ENCODE measurements at regions not wholly inside any gene's neighbourhood (a gene's known extent, or its start where the extent isn't known, plus 50 kb on each side); places are given as distances from the start of the nearest gene placed in this dataset.
A peak's percentile ranks its signal among the peaks of the same experiment; 100 is the strongest.

- H3K27me3 Mint-ChIP-seq = no peaks in the 10 kb centered on the region
- H3K9me3 Mint-ChIP-seq = peaks cover 0 to 7% of the 10 kb centered on the region in 2 donors
- H3K27ac Mint-ChIP-seq = no peak overlapping the region
- no peak for DNase-seq
- no peaks in the 10 kb centered on the region for H3K4me1 Mint-ChIP-seq
- no peak for ATAC-seq
- H3K4me3 Mint-ChIP-seq = no peak overlapping the region
Observed at GRCh38 chrX:82029571-82030218, 827.8 kb downstream of the SH3BGRL start.

GRCh38 chrX:82031250-82031649 is 829.3 kb downstream of the SH3BGRL start:
- Mint-ChIP-seq H3K9me3 (peaks cover 0 to 7% of the 10 kb centered on the region in 2 donors), H3K4me3 (no peak overlapping the region), H3K4me1 (no peaks in the 10 kb centered on the region), H3K27ac (no peak overlapping the region), H3K27me3 (no peaks in the 10 kb centered on the region)
- DNase-seq = no peak
- ATAC-seq = no peak

DNA sequence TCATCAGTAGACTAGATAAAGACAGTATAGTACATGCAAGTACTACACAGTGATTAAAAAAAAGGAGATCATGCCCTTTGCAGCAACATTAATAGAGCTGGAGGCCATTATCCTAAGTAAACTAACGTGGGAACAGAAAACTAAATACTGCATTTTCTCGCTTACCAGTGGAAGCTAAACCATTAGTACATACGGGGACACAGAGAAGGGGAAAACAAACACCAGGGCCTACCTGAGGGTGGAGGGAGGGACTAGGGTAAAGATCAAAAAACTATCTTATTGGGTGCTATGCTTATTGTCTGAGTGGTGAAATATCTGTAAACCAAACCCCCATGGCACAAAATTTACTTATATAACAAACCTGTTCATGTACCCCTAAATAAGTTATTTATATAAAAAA is 836.9 kb downstream of the SH3BGRL start:
- Mint-ChIP-seq H3K9me3 (peaks cover 0 to 4% of the 10 kb centered on the region in 2 donors), H3K4me1 (no peaks in the 10 kb centered on the region), H3K27ac (no peak overlapping the region), H3K4me3 (no peak overlapping the region), H3K27me3 (no peaks in the 10 kb centered on the region)
- no peak for DNase-seq
- no peak for ATAC-seq

DNA sequence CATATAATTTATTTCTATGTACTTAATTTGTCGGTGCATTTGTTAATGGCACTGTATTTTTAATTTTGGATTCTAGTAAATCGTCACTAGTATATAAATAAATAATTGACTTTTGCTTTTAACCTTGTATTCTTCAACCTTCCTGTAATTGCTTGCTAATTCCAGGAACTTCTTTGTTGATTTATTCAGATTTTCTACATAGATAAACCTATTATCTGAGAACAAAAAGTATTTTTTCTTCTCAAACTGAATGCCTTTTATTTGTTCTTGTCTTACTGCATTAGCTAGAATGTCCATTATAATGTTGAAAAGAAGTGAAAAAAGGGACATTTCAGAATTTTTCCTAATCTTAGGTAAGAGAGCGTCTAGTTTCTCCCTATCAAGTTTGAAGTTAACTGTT is 839.1 kb downstream of the SH3BGRL start:
- no peaks in the 10 kb centered on the region for H3K27me3 Mint-ChIP-seq
- ATAC-seq = no peak
- peaks cover 0 to 4% of the 10 kb centered on the region in 2 donors for H3K9me3 Mint-ChIP-seq
- no peak overlapping the region for H3K4me3 Mint-ChIP-seq
- DNase-seq = no peak
- no peaks in the 10 kb centered on the region for H3K4me1 Mint-ChIP-seq
- no peak overlapping the region for H3K27ac Mint-ChIP-seq

DNA sequence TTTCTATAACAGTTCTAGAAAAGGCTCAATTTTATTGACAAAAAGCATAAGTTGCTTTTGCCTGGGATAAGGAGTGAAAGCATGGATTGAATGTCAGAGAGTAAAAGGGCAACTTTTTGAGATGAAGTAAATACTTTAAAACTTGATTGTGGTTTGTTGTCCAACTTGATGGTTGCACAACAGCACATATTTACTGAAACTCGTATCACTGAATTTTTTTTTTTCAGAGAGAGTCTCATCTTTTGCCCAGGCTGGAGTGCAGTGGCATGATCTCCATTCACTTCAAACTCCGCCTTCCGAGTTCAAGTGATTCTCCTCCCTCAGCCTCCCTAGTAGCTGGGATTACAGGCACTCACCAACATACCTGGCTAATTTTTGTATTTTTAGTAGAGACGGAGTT is 856.8 kb downstream of the SH3BGRL start:
- ATAC-seq (no peak), DNase-seq (no peak)
- Mint-ChIP-seq H3K27me3 (no peaks in the 10 kb centered on the region), H3K4me3 (no peak overlapping the region), H3K4me1 (no peaks in the 10 kb centered on the region), H3K27ac (no peak overlapping the region), H3K9me3 (no peaks in the 10 kb centered on the region)

GRCh38 chrX:82070948-82071347 is 869.0 kb downstream of the SH3BGRL start:
- no peaks in the 10 kb centered on the region for H3K27me3 Mint-ChIP-seq
- H3K27ac Mint-ChIP-seq = no peak overlapping the region
- H3K9me3 Mint-ChIP-seq = no peaks in the 10 kb centered on the region
- H3K4me3 Mint-ChIP-seq = no peak overlapping the region
- DNase-seq (no peak), ATAC-seq (no peak)
- no peaks in the 10 kb centered on the region for H3K4me1 Mint-ChIP-seq

DNA sequence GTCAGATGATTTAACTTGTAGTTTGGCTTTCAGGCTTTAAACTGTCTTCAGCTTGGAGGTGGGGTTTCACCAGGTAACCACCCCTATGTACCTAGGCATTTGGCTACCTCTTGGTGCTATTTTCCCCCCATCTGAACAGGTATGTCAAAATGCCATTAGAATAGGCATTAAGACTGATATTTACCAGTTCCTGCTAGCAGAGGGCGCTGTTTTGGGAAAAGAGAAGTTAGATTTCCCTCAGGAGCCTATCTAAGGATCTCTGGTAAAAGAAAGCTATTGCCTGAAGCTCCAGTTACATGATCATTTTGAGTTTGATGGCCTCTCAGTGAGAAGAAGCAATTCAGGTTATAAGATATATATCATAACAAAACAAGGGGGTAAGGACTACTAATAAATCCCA is 879.1 kb downstream of the SH3BGRL start:
- no peak overlapping the region for H3K27ac Mint-ChIP-seq

DNA sequence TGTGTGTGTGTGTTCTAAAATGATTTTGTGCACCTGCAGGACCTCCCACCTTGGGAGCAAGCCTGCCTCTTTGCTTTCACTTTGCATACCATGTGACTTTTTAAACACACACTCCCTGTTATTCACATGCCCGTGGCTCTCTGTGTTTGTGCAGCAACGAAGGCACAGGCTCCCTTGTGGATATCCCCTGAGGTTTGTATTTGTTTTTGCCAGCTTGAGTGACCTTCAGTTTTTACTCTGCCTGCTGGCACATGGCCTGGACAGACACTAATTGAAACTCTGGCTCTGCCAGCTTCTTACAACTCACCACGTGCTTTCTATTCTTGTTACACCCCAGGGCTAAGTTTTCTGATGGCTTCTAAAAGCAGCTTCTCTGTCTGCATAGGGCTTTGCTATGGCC is 885.8 kb downstream of the SH3BGRL start:
- ATAC-seq = no peak

More for the DNA sequence above, 879.1 kb downstream of the SH3BGRL start:
- DNase-seq (no peak), ATAC-seq (no peak)
- Mint-ChIP-seq H3K27me3 (no peaks in the 10 kb centered on the region), H3K4me1 (no peaks in the 10 kb centered on the region), H3K4me3 (no peak overlapping the region), H3K9me3 (no peaks in the 10 kb centered on the region)

DNA sequence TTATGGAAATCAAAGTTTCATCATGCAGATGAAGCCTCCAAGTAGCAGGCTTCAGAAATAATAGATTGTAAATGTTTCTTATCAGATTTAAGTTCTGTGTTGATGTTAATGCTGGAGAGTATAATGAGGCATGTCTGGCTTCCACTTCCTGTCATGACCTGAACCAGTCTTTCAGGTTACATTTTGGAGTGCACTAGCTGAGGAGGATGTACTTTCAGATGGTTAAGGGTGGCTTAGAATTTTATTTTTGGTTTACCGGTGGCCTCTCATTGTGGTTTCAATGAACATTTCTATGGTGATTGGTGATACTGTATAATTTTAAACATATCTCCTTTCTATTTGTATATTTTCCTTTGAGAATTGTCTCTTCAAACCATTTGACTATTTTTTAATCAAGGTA is 890.4 kb downstream of the SH3BGRL start:
- DNase-seq (peak in 1 of 2 donors; percentile 6), ATAC-seq (peak; percentile 70)
- H3K4me1 Mint-ChIP-seq = peaks cover 17% of the 10 kb centered on the region
- no peaks in the 10 kb centered on the region for H3K27me3 Mint-ChIP-seq
- no peak overlapping the region for H3K4me3 Mint-ChIP-seq
- no peaks in the 10 kb centered on the region for H3K9me3 Mint-ChIP-seq
- H3K27ac Mint-ChIP-seq = no peak overlapping the region

More for the DNA sequence above, 885.8 kb downstream of the SH3BGRL start:
- no peaks in the 10 kb centered on the region for H3K27me3 Mint-ChIP-seq
- no peak overlapping the region for H3K4me3 Mint-ChIP-seq
- H3K4me1 Mint-ChIP-seq = peaks cover 17% of the 10 kb centered on the region
- peaks cover 0 to 7% of the 10 kb centered on the region in 2 donors for H3K9me3 Mint-ChIP-seq
- no peak overlapping the region for H3K27ac Mint-ChIP-seq
- no peak for DNase-seq

GRCh38 chrX:82125103-82125502 is 923.2 kb downstream of the SH3BGRL start:
- DNase-seq (no peak), ATAC-seq (no peak)
- Mint-ChIP-seq H3K27me3 (no peaks in the 10 kb centered on the region), H3K4me3 (no peak overlapping the region), H3K9me3 (no peaks in the 10 kb centered on the region), H3K4me1 (no peaks in the 10 kb centered on the region), H3K27ac (no peak overlapping the region)

GRCh38 chrX:82127228-82128123 is 925.6 kb downstream of the SH3BGRL start:
- DNase-seq (peak in 1 of 2 donors; percentile 11), ATAC-seq (peak; percentile 71)
- Mint-ChIP-seq H3K27me3 (no peaks in the 10 kb centered on the region), H3K27ac (no peak overlapping the region), H3K4me3 (no peak overlapping the region), H3K4me1 (no peaks in the 10 kb centered on the region), H3K9me3 (peaks cover 0 to 7% of the 10 kb centered on the region in 2 donors)

DNA sequence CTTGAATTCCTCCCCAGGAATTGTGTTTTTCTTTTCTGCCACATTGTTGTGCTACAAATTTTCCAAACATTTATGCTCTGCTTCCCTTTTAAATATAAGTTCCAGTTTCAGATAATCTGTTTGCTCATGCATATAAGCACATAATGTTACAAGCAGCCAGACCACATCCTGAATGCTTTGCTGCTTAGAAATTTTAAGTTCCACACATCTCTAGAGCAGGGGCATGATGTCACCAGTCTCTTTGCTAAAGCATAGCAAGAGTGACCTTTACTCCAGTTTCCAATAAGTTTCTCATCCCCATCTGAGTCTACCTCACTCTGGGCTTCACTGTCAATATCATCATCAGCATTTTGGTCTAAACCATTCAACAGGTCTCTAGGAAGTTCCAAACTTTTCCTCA is 932.5 kb downstream of the SH3BGRL start:
- no peak for ATAC-seq
- no peak for DNase-seq
- Mint-ChIP-seq H3K27ac (no peak overlapping the region), H3K27me3 (no peaks in the 10 kb centered on the region), H3K4me3 (no peak overlapping the region), H3K4me1 (peaks cover 8% of the 10 kb centered on the region), H3K9me3 (peaks cover 0 to 14% of the 10 kb centered on the region in 2 donors)

DNA sequence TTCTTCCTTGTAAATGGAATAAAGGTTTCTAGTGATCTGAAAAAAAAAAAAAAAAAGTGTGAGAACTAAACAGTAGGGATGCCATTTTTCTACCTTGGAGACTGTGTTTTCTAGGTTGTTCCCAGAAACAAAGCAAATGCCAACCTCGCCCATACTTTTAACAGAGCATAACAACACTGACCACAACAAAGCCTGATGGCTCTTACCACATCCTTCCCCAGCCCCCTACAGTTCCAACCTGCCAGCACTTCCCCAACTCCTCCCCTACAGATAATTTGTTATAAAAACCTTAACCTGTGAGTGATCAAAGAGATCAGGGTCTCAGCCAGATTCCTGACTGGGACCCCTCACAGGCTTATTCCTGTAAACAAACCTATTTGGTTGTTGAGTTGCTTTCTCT is 940.0 kb downstream of the SH3BGRL start:
- H3K4me1 Mint-ChIP-seq = peaks cover 13% of the 10 kb centered on the region
- H3K27me3 Mint-ChIP-seq = no peaks in the 10 kb centered on the region
- no peak overlapping the region for H3K27ac Mint-ChIP-seq
- peaks cover 13 to 28% of the 10 kb centered on the region in 2 donors for H3K9me3 Mint-ChIP-seq
- DNase-seq = no peak
- ATAC-seq = peak; percentile 70
- H3K4me3 Mint-ChIP-seq = no peak overlapping the region

- Mint-ChIP-seq H3K27me3 (no peaks in the 10 kb centered on the region), H3K27ac (no peak overlapping the region), H3K4me3 (no peak overlapping the region), H3K9me3 (peaks cover 0 to 9% of the 10 kb centered on the region in 2 donors), H3K4me1 (no peaks in the 10 kb centered on the region)
- DNase-seq (no peak), ATAC-seq (no peak)
Observed at GRCh38 chrX:82161195-82161594, 959.3 kb downstream of the SH3BGRL start.

GRCh38 chrX:82163701-82164100 is 961.8 kb downstream of the SH3BGRL start:
- peaks cover 0 to 9% of the 10 kb centered on the region in 2 donors for H3K9me3 Mint-ChIP-seq
- H3K4me3 Mint-ChIP-seq = no peak overlapping the region
- H3K27ac Mint-ChIP-seq = no peak overlapping the region
- no peaks in the 10 kb centered on the region for H3K27me3 Mint-ChIP-seq
- DNase-seq (no peak), ATAC-seq (no peak)
- no peaks in the 10 kb centered on the region for H3K4me1 Mint-ChIP-seq

GRCh38 chrX:82196866-82197265 is 995.0 kb downstream of the SH3BGRL start:
- Mint-ChIP-seq H3K27ac (no peak overlapping the region), H3K4me1 (no peaks in the 10 kb centered on the region), H3K9me3 (no peaks in the 10 kb centered on the region), H3K27me3 (no peaks in the 10 kb centered on the region), H3K4me3 (no peak overlapping the region)
- DNase-seq (no peak), ATAC-seq (no peak)
